Upper lobe of left lung (tissue), 4 donors: ENCODE measurements at regions not wholly inside any gene's neighbourhood (a gene's known extent, or its start where the extent isn't known, plus 50 kb on each side); places are given as distances from the start of the nearest gene placed in this dataset.

Experiments
- CTCF ChIP-seq, 6 experiments: fragments of 450-650 bp in 4 of 6; fragments of 200-600 bp in 2 of 6; sonication (generic) in 2 of 6; IDR thresholded peaks; one replicate each; pipeline ENCODE4 v1.5.1; 2016 to 2019; ENCODE audit warnings: antibody characterized with exemption in 6 of 6
- EP300 ChIP-seq, 4 donors: sonication (generic); formaldehyde crosslinking; IDR thresholded peaks; one replicate each; pipeline ENCODE4 v1.5.1; 2017; ENCODE audit warnings: antibody characterized with exemption in 4 of 4, control low read depth in 2 of 4
- POLR2AphosphoS5 ChIP-seq, 2 donors: sonication (generic); formaldehyde crosslinking; IDR thresholded peaks; one replicate each; pipeline ENCODE4 v1.5.1; 2017; ENCODE audit warnings: antibody characterized with exemption in 2 of 2

DNA sequence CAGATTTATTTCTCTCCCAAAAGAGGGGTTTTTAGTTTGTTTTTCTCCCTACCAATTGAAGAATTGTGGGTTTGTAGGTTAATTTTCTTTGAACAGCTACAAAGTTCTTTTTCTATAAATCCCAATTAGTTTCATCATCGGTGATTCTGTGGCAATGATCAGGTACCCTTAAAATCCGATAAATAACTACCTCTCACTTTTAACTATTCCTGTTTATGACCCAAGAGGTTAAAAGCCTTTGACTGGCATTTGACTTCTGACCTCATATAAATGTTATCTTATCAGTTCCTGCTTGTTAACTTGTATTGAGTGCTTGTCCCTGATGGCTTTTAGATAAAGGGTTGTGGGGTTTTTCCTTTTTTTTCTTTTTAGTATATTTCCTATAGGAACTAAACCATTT lies 124.4 kb upstream of the TMEM161B start:
- TF ChIP-seq CTCF (IDR thresholded peaks at IDR 0.05), result no peak
- no peak for TF ChIP-seq POLR2AphosphoS5 (IDR thresholded peaks at IDR 0.05)
- no peak for TF ChIP-seq EP300 (IDR thresholded peaks at IDR 0.05)
